ENCODE measurements at regions not wholly inside any gene's neighbourhood (a gene's known extent, or its start where the extent isn't known, plus 50 kb on each side); places are given as distances from the start of the nearest gene placed in this dataset.

DNA sequence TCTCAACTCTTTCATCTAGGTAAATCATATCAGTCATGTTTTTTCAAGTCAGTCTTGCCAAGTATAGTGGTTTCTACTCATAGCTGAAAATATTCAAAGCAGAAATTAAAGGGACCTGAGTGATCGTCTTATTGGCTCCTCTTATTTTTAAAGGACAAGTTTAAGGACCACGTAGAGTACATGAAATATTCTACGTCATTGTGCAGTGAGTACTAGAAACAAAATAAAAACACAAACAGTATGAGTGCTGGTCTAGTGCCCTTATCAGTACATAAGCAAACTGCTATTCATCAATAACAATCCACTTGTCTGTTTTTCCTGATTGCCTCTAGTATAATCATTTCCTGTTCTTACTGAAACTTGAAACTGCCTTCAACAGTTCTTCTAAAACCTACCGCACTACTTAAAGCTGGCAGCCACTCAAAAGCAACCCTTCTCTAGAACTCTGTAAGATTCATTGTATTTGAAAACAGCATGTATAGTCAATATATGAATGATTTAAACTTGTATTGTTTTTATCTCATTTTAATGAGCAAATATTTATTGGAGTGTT is 853.7 kb downstream of the TAF11L14 start:
- no peak for DNase-seq (ENCODE audit: low spot score in 2 of 2)
- Histone ChIP-seq H3K27me3 (no peaks in the 10 kb centered on the region), H3K36me3 (no peaks in the 10 kb centered on the region), H3K4me3 (no peak overlapping the region), H3K9me3 (no peaks in the 10 kb centered on the region), H3K4me1 (no peaks in the 10 kb centered on the region), H3K27ac (no peak overlapping the region)
- no peak for TF ChIP-seq POLR2AphosphoS5 (IDR thresholded peaks at IDR 0.05)
- TF ChIP-seq POLR2A (IDR thresholded peaks at IDR 0.05) = no peak
- intact Hi-C loops (cut with DNase I; ENCODE audit: low total_unique reads) = no loop called here

DNA sequence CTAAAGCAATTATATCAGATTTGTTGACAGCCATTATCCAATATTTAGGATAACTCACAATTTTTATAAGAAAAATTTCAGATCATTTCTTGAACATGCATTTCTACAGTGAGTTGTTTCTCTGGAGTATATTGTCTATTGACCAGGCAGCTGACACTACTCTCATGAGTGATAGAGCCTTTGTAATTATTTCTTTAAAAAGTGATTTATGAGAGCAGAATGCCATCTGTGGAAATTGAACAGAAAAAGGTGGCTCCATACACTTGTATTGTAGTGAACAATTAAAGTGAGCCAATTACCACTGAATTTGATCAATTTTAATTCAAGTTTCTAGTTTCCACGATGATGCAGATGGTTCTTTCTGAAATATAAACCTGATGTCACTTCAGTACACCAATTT is 855.4 kb downstream of the TAF11L14 start:
- no peaks in the 10 kb centered on the region for H3K9me3 ChIP-seq
- no peak overlapping the region for H3K27ac ChIP-seq
- H3K4me1 ChIP-seq = no peaks in the 10 kb centered on the region
- no peak for DNase-seq (ENCODE audit: low spot score in 2 of 2)
- no peak overlapping the region for H3K4me3 ChIP-seq
- no peaks in the 10 kb centered on the region for H3K36me3 ChIP-seq
- intact Hi-C loops (cut with DNase I; ENCODE audit: low total_unique reads) = no loop called here
- TF ChIP-seq POLR2A (IDR thresholded peaks at IDR 0.05) (no peak), POLR2AphosphoS5 (IDR thresholded peaks at IDR 0.05) (no peak)
- TF ChIP-seq, protein P1, sequence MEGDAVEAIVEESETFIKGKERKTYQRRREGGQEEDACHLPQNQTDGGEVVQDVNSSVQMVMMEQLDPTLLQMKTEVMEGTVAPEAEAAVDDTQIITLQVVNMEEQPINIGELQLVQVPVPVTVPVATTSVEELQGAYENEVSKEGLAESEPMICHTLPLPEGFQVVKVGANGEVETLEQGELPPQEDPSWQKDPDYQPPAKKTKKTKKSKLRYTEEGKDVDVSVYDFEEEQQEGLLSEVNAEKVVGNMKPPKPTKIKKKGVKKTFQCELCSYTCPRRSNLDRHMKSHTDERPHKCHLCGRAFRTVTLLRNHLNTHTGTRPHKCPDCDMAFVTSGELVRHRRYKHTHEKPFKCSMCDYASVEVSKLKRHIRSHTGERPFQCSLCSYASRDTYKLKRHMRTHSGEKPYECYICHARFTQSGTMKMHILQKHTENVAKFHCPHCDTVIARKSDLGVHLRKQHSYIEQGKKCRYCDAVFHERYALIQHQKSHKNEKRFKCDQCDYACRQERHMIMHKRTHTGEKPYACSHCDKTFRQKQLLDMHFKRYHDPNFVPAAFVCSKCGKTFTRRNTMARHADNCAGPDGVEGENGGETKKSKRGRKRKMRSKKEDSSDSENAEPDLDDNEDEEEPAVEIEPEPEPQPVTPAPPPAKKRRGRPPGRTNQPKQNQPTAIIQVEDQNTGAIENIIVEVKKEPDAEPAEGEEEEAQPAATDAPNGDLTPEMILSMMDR (IDR thresholded peaks at IDR 0.05) = no peak
- H3K27me3 ChIP-seq = no peaks in the 10 kb centered on the region

DNA sequence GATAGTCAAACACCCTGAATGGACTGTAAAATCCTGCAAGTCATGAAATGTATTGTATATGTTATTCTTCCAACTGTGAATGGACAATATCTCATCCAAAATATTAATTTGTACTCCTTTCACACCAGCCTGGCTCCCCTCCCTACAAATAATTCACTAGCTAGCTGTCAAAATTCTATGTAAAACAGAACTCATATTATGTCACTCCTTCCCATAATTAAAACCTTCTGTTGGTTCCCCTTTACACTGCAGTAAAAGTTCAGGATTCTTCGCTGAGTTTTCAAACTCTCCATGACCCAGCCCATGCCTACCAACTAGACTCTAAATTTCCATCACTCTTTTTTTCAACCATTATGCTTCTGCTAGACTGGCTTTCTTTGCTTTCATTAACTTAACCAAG is 857.1 kb downstream of the TAF11L14 start:
- H3K4me3 ChIP-seq = no peak overlapping the region
- TF ChIP-seq, protein P1 (IDR thresholded peaks at IDR 0.05) = no peak
- no peak for TF ChIP-seq POLR2AphosphoS5 (IDR thresholded peaks at IDR 0.05)
- TF ChIP-seq POLR2A (IDR thresholded peaks at IDR 0.05) = no peak
- no peaks in the 10 kb centered on the region for H3K27me3 ChIP-seq
- no peaks in the 10 kb centered on the region for H3K36me3 ChIP-seq
- intact Hi-C loops (cut with DNase I; ENCODE audit: low total_unique reads) = no loop called here
- no peak for DNase-seq (ENCODE audit: low spot score in 2 of 2)
- no peak overlapping the region for H3K27ac ChIP-seq
- H3K9me3 ChIP-seq = no peaks in the 10 kb centered on the region
- H3K4me1 ChIP-seq = no peaks in the 10 kb centered on the region

DNA sequence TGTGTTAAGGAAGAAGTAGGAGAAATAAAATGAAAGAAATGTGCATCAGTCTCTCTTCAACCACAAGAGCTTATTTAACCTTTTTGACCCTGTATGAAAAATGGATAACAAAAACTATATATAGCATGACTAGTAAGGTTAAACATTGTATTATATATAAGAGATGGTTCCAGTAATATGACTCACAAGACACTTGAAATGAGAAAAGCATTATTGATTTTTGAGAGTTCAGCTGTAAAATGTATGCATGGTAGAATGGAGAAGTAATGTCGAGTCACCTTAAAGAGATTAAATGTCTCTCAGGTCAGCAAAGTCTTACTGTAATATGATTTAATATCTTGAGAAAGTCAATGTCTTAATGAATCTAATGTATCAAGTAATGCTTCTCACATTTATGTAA is 860.9 kb downstream of the TAF11L14 start:
- TF ChIP-seq, protein P1 (IDR thresholded peaks at IDR 0.05) = no peak
- TF ChIP-seq POLR2AphosphoS5 (IDR thresholded peaks at IDR 0.05) (no peak), POLR2A (IDR thresholded peaks at IDR 0.05) (no peak)
- H3K9me3 ChIP-seq = peaks cover 0 to 11% of the 10 kb centered on the region in 2 donors
- H3K4me3 ChIP-seq = no peak overlapping the region
- intact Hi-C loops (cut with DNase I; ENCODE audit: low total_unique reads) = no loop called here
- H3K27ac ChIP-seq = no peak overlapping the region
- no peaks in the 10 kb centered on the region for H3K27me3 ChIP-seq
- no peaks in the 10 kb centered on the region for H3K4me1 ChIP-seq
- H3K36me3 ChIP-seq = no peaks in the 10 kb centered on the region
- DNase-seq (ENCODE audit: low spot score in 2 of 2) = no peak

GRCh38 chr5:18496041-18496440 is 861.8 kb downstream of the TAF11L14 start:
- Histone ChIP-seq H3K4me1 (no peaks in the 10 kb centered on the region), H3K4me3 (no peak overlapping the region), H3K9me3 (peaks cover 0 to 11% of the 10 kb centered on the region in 2 donors), H3K36me3 (no peaks in the 10 kb centered on the region), H3K27ac (no peak overlapping the region), H3K27me3 (no peaks in the 10 kb centered on the region)
- no peak for DNase-seq (ENCODE audit: low spot score in 2 of 2)
- TF ChIP-seq POLR2A (IDR thresholded peaks at IDR 0.05) (no peak), POLR2AphosphoS5 (IDR thresholded peaks at IDR 0.05) (no peak)
- intact Hi-C loops (cut with DNase I; ENCODE audit: low total_unique reads) = no loop called here

- H3K27ac ChIP-seq = no peak overlapping the region
- no peaks in the 10 kb centered on the region for H3K36me3 ChIP-seq
- intact Hi-C loops (cut with DNase I; ENCODE audit: low total_unique reads) = no loop called here
- H3K4me3 ChIP-seq = no peak overlapping the region
- no peak for DNase-seq (ENCODE audit: low spot score in 2 of 2)
- no peaks in the 10 kb centered on the region for H3K27me3 ChIP-seq
- TF ChIP-seq, protein P1 (IDR thresholded peaks at IDR 0.05) = no peak
- TF ChIP-seq POLR2A (IDR thresholded peaks at IDR 0.05) (no peak), POLR2AphosphoS5 (IDR thresholded peaks at IDR 0.05) (no peak)
- no peaks in the 10 kb centered on the region for H3K4me1 ChIP-seq
- peaks cover 0 to 11% of the 10 kb centered on the region in 2 donors for H3K9me3 ChIP-seq
Observed at GRCh38 chr5:18497089-18497488, 862.8 kb downstream of the TAF11L14 start.

All from breast epithelium (tissue), 4 donors.